DOHH2 (cell line): ENCODE measurements at regions not wholly inside any gene's neighbourhood (a gene's known extent, or its start where the extent isn't known, plus 50 kb on each side); places are given as distances from the start of the nearest gene placed in this dataset.

Source experiments
- EZH2phosphoT487 ChIP-seq: fragments of 200-600 bp; sonication (generic); IDR thresholded peaks from 2 replicates; pipeline ENCODE4 v1.6.1; 2017; ENCODE audit warnings: borderline replicate concordance, mild to moderate bottlenecking, antibody characterized with exemption, low read length, moderate library complexity, mixed read lengths
- TF ChIP-seq, protein P1 (sequence below): fragments of 200-600 bp; sonication (generic); IDR thresholded peaks from one replicate; pipeline ENCODE4 v1.5.1; 2014; ENCODE audit warnings: antibody characterized with exemption, mild to moderate bottlenecking, low read depth, low read length; ENCODE audit not compliant: poor library complexity, severe bottlenecking

DNA sequence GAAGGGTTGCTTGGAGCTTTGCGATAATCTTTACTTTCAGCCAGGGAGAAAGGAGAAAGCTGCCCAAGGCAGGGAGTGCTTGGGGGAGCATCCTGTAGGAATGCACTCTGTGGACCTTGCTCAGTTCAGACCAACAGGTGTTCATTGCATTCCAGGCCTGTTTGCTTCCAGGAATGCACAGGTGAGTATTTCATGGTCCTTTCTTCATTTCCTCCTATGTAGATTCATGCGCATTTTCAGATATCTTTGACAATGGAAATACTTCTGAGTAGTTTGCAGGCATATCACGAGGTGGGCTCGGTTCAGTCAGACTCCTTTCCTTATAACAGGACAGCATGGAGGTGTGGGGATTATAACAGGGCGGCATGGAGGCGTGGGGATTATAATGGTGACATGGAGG, 254.8 kb downstream of the FGF9 start:
- TF ChIP-seq, protein P1, sequence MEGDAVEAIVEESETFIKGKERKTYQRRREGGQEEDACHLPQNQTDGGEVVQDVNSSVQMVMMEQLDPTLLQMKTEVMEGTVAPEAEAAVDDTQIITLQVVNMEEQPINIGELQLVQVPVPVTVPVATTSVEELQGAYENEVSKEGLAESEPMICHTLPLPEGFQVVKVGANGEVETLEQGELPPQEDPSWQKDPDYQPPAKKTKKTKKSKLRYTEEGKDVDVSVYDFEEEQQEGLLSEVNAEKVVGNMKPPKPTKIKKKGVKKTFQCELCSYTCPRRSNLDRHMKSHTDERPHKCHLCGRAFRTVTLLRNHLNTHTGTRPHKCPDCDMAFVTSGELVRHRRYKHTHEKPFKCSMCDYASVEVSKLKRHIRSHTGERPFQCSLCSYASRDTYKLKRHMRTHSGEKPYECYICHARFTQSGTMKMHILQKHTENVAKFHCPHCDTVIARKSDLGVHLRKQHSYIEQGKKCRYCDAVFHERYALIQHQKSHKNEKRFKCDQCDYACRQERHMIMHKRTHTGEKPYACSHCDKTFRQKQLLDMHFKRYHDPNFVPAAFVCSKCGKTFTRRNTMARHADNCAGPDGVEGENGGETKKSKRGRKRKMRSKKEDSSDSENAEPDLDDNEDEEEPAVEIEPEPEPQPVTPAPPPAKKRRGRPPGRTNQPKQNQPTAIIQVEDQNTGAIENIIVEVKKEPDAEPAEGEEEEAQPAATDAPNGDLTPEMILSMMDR, result no peak
- no peak for TF ChIP-seq EZH2phosphoT487
